ENCODE measurements at regions not wholly inside any gene's neighbourhood (a gene's known extent, or its start where the extent isn't known, plus 50 kb on each side); places are given as distances from the start of the nearest gene placed in this dataset.

- no peak for DNase-seq
Measured at GRCh38 chr14:106848330-106849121, 1322.1 kb downstream of the TMEM121 start.

- no peak for DNase-seq
Measured at GRCh38 chr14:106850913-106851825, 1324.8 kb downstream of the TMEM121 start.

- DNase-seq = no peak
Measured at GRCh38 chr14:106872611-106873446, 1346.4 kb downstream of the TMEM121 start.

- DNase-seq = no peak
Measured at GRCh38 chr14:106874350-106874749, 1348.0 kb downstream of the TMEM121 start.

GRCh38 chr14:106875503-106875902 is 1349.1 kb downstream of the TMEM121 start:
- DNase-seq = no peak

GRCh38 chr14:106876711-106877110 is 1350.3 kb downstream of the TMEM121 start:
- DNase-seq = no peak

GRCh38 chr14:106877517-106877916 is 1351.1 kb downstream of the TMEM121 start:
- DNase-seq = no peak

- DNase-seq = no peak
Measured at GRCh38 chr14:106879241-106879640, 1352.9 kb downstream of the TMEM121 start.

- DNase-seq = no peak
Measured at GRCh38 chr14:106883218-106883692, 1356.9 kb downstream of the TMEM121 start.

Measured in NCI-H2171 (cell line).